ENCODE measurements at regions not wholly inside any gene's neighbourhood (a gene's known extent, or its start where the extent isn't known, plus 50 kb on each side); places are given as distances from the start of the nearest gene placed in this dataset.

- Histone ChIP-seq H3K27me3 (no peaks in the 10 kb centered on the region), H3K4me3 (replicated peaks in 1 of 3) (no peak overlapping the region), H3K4me1 (peaks cover 0 to 4% of the 10 kb centered on the region in 2 donors), H3K36me3 (no peaks in the 10 kb centered on the region), H3K9me3 (no peaks in the 10 kb centered on the region), H3K27ac (no peak overlapping the region)
- intact Hi-C loops (cut with DNase I), result no loop called here
- TF ChIP-seq CTCF (IDR thresholded peaks at IDR 0.05) (no peak), POLR2A (IDR thresholded peaks at IDR 0.05) (no peak)
- no peak for DNase-seq
- WGBS, 2 donors, result 91 to 97% methylated on average over 1 of the region's 1 CpG
Measured at GRCh38 chr13:44816701-44817100, 172.6 kb downstream of the NUFIP1 start.

- DNase-seq, result peak in 1 of 2 donors; percentile 50
- intact Hi-C loops (cut with DNase I), result no loop called here
- TF ChIP-seq CTCF (IDR thresholded peaks at IDR 0.05), result no peak
- peak in 1 of 2 donors; percentile 12 for TF ChIP-seq POLR2A (IDR thresholded peaks at IDR 0.05)
- Histone ChIP-seq H3K27me3 (no peaks in the 10 kb centered on the region), H3K4me1 (peaks cover 0 to 4% of the 10 kb centered on the region in 2 donors), H3K36me3 (no peaks in the 10 kb centered on the region), H3K9me3 (no peaks in the 10 kb centered on the region), H3K4me3 (replicated peaks in 1 of 3) (no peak overlapping the region), H3K27ac (no peak overlapping the region)
- 40 to 46% methylated on average over 5 of the region's 5 CpGs for WGBS, 2 donors
Measured at GRCh38 chr13:44815623-44816022, 173.6 kb downstream of the NUFIP1 start.

- DNase-seq, result no peak
- Histone ChIP-seq H3K27me3 (no peaks in the 10 kb centered on the region), H3K27ac (no peak overlapping the region), H3K4me1 (peaks cover 6 to 9% of the 10 kb centered on the region in 2 donors), H3K36me3 (no peaks in the 10 kb centered on the region), H3K4me3 (replicated peaks in 1 of 3) (no peak overlapping the region), H3K9me3 (no peaks in the 10 kb centered on the region)
- TF ChIP-seq POLR2A (IDR thresholded peaks at IDR 0.05) (no peak), CTCF (IDR thresholded peaks at IDR 0.05) (no peak)
- WGBS, 2 donors, result 90 to 91% methylated on average over 2 of the region's 2 CpGs
- intact Hi-C loops (cut with DNase I), result no loop called here
Measured at GRCh38 chr13:44814836-44815235, 174.4 kb downstream of the NUFIP1 start.

GRCh38 chr13:44814161-44814560, 175.1 kb downstream of the NUFIP1 start:
- no peaks in the 10 kb centered on the region for H3K36me3 ChIP-seq
- TF ChIP-seq CTCF (IDR thresholded peaks at IDR 0.05) (no peak), POLR2A (IDR thresholded peaks at IDR 0.05) (no peak)
- intact Hi-C loops (cut with DNase I), result no loop called here
- DNase-seq, result no peak
- H3K9me3 ChIP-seq, result no peaks in the 10 kb centered on the region
- H3K27me3 ChIP-seq, result no peaks in the 10 kb centered on the region
- H3K4me1 ChIP-seq, result peaks cover 11 to 15% of the 10 kb centered on the region in 2 donors
- WGBS, 2 donors, result 96 to 99% methylated on average over 2 of the region's 2 CpGs
- H3K27ac ChIP-seq, result no peak overlapping the region
- no peak overlapping the region for H3K4me3 ChIP-seq (replicated peaks in 1 of 3)

- H3K27ac ChIP-seq, result peak overlapping the region in 1 of 3 donors; percentile 46
- no peaks in the 10 kb centered on the region for H3K9me3 ChIP-seq
- no peak overlapping the region for H3K4me3 ChIP-seq (replicated peaks in 1 of 3)
- peaks cover 11 to 18% of the 10 kb centered on the region in 2 donors for H3K4me1 ChIP-seq
- 82 to 83% methylated on average over 3 of the region's 3 CpGs for WGBS, 2 donors
- no peaks in the 10 kb centered on the region for H3K27me3 ChIP-seq
- no peak for TF ChIP-seq CTCF (IDR thresholded peaks at IDR 0.05)
- no peak for TF ChIP-seq POLR2A (IDR thresholded peaks at IDR 0.05)
- intact Hi-C loops (cut with DNase I), result no loop called here
- DNase-seq, result no peak
- H3K36me3 ChIP-seq, result no peaks in the 10 kb centered on the region
Measured at GRCh38 chr13:44812818-44813217, 176.5 kb downstream of the NUFIP1 start.

Data from thyroid gland (tissue), 4 donors.